OCI-LY7 (cell line): ENCODE measurements at regions not wholly inside any gene's neighbourhood (a gene's known extent, or its start where the extent isn't known, plus 50 kb on each side); places are given as distances from the start of the nearest gene placed in this dataset.

ENCODE experiments used
- BruUV-seq: library from RNA; stranded (reverse); fragments of 400-500 nt; replicated peaks from 2 replicates; lab custom pipeline; 2021; lab: Mats Ljungman, UMichigan
- CTCF ChIA-PET: fragments of 300-600 bp; sonication (Branson Sonifier 250); formaldehyde crosslinking; loops from one replicate; lab custom pipeline; 2022; ENCODE audit warnings: antibody characterized with exemption; ENCODE audit not compliant: unreplicated experiment; lab: Charles Lee
- POLR2A ChIA-PET: fragments of 300-600 bp; sonication (Branson Sonifier 250); formaldehyde crosslinking; loops from one replicate; lab custom pipeline; 2022; ENCODE audit warnings: antibody characterized with exemption; lab: Charles Lee
- DNase-seq: peaks from one replicate; pipeline ENCODE4 v3.0.0-alpha.2; 2015; ENCODE audit warnings: low spot score
- H2AFZ ChIP-seq: fragments of 200-600 bp; sonication (generic), shearing (Covaris generic); 2 replicates; pipeline ENCODE4 v1.6.1; 2014; ENCODE audit warnings: mild to moderate bottlenecking, antibody characterized with exemption, low read length, moderate library complexity
- H3K27ac ChIP-seq: fragments of 200-600 bp; sonication (generic); 2 replicates; pipeline ENCODE4 v1.5.1; 2014; ENCODE audit warnings: mixed run types, low read depth, mild to moderate bottlenecking, moderate library complexity, low read length, inconsistent platforms; ENCODE audit not compliant: poor library complexity, severe bottlenecking
- H3K36me3 ChIP-seq: fragments of 200-600 bp; sonication (generic); 2 replicates; pipeline ENCODE4 v1.6.1; 2014; ENCODE audit warnings: mild to moderate bottlenecking, antibody characterized with exemption, low read length, moderate library complexity, mixed read lengths; ENCODE audit not compliant: insufficient read depth
- H3K4me1 ChIP-seq: fragments of 200-600 bp; sonication (generic); 2 replicates; pipeline ENCODE4 v1.5.1; 2014; ENCODE audit warnings: mild to moderate bottlenecking, low read length; ENCODE audit not compliant: insufficient read depth, poor library complexity, severe bottlenecking
- H3K4me2 ChIP-seq: fragments of 200-600 bp; sonication (generic); 2 replicates; pipeline ENCODE4 v1.6.1; 2014; ENCODE audit warnings: mild to moderate bottlenecking, low read length
- H3K4me3 ChIP-seq: fragments of 200-600 bp; sonication (generic); 2 replicates; pipeline ENCODE4 v1.5.1; 2014; ENCODE audit warnings: mild to moderate bottlenecking, low read depth, low read length; ENCODE audit not compliant: poor library complexity, severe bottlenecking
- H3K79me2 ChIP-seq: fragments of 200-600 bp; sonication (generic); 2 replicates; pipeline ENCODE4 v1.6.1; 2016; ENCODE audit warnings: low read depth, mild to moderate bottlenecking, low read length, moderate library complexity, mixed read lengths; ENCODE audit not compliant: insufficient read depth
- H3K9me2 ChIP-seq: fragments of 200-600 bp; sonication (generic); 2 replicates; pipeline ENCODE4 v1.6.1; 2016; ENCODE audit warnings: mild to moderate bottlenecking, low read length, mixed read lengths; ENCODE audit not compliant: insufficient read depth
- H3K9me3 ChIP-seq: fragments of 200-600 bp; sonication (generic); 2 replicates; pipeline ENCODE4 v1.6.1; 2014; ENCODE audit warnings: mild to moderate bottlenecking, mixed run types, low read length, mixed read lengths
- H4K20me1 ChIP-seq: fragments of 200-600 bp; sonication (generic); 2 replicates; pipeline ENCODE4 v1.6.1; 2014; ENCODE audit warnings: mild to moderate bottlenecking, antibody characterized with exemption, low read length, moderate library complexity, mixed read lengths; ENCODE audit not compliant: insufficient read depth
- CTCF ChIP-seq: fragments of 200-600 bp; sonication (generic); conservative IDR thresholded peaks from 2 replicates; pipeline ENCODE4 v1.5.1; 2014; ENCODE audit warnings: mild to moderate bottlenecking, antibody characterized with exemption, low read length, moderate library complexity, mixed read lengths
- EZH2phosphoT487 ChIP-seq: fragments of 200-600 bp; sonication (generic); IDR thresholded peaks from 2 replicates; pipeline ENCODE4 v1.6.1; 2018; ENCODE audit warnings: low read depth, borderline replicate concordance, mild to moderate bottlenecking, mixed run types, antibody characterized with exemption, low read length, moderate library complexity, mixed read lengths
- intact Hi-C: fragments of 100-400 bp; cut with micrococcal nuclease; formaldehyde crosslinking; loops from one replicate; pipeline ENCODE4 v1.10.0; 2022; ENCODE audit not compliant: unreplicated experiment

GRCh38 chr6:54624779-54625178 is 221.8 kb upstream of the FAM83B start:
- Histone ChIP-seq H3K79me2 (no peaks in the 10 kb centered on the region), H3K4me3 (no peak overlapping the region), H3K27ac (no peak overlapping the region), H3K36me3 (no peaks in the 10 kb centered on the region), H3K9me3 (no peaks in the 10 kb centered on the region), H3K9me2 (no peaks in the 10 kb centered on the region), H4K20me1 (no peaks in the 10 kb centered on the region), H3K4me2 (no peak overlapping the region), H3K4me1 (no peaks in the 10 kb centered on the region), H2AFZ (no peak overlapping the region)
- ChIA-PET CTCF (no interaction called here), POLR2A (no interaction called here)
- DNase-seq = no peak
- TF ChIP-seq CTCF = no peak
- TF ChIP-seq EZH2phosphoT487 = no peak
- intact Hi-C loops = no loop called here
- BruUV-seq = no TSS peak

GRCh38 chr6:54629131-54629530 is 217.4 kb upstream of the FAM83B start:
- Histone ChIP-seq H3K4me3 (no peak overlapping the region), H3K9me2 (no peaks in the 10 kb centered on the region), H2AFZ (no peak overlapping the region), H3K27ac (no peak overlapping the region), H3K79me2 (no peaks in the 10 kb centered on the region), H4K20me1 (no peaks in the 10 kb centered on the region), H3K4me1 (no peaks in the 10 kb centered on the region), H3K36me3 (no peaks in the 10 kb centered on the region), H3K9me3 (no peaks in the 10 kb centered on the region), H3K4me2 (no peak overlapping the region)
- CTCF ChIA-PET = no interaction called here
- TF ChIP-seq CTCF (no peak), EZH2phosphoT487 (no peak)
- no peak for DNase-seq
- POLR2A ChIA-PET = interaction anchor here (0.8 to 1.5 kb wide), 2 partner anchors 12 kb away, joined by 3 read pairs; no protein-coding TSS in a partner anchor
- intact Hi-C loops = no loop called here
- BruUV-seq = no TSS peak

- Histone ChIP-seq H3K79me2 (no peaks in the 10 kb centered on the region), H4K20me1 (no peaks in the 10 kb centered on the region), H2AFZ (no peak overlapping the region), H3K4me1 (no peaks in the 10 kb centered on the region), H3K27ac (no peak overlapping the region), H3K36me3 (no peaks in the 10 kb centered on the region), H3K4me2 (no peak overlapping the region), H3K9me2 (no peaks in the 10 kb centered on the region), H3K4me3 (no peak overlapping the region), H3K9me3 (no peaks in the 10 kb centered on the region)
- ChIA-PET CTCF (no interaction called here), POLR2A (no interaction called here)
- TF ChIP-seq CTCF (no peak), EZH2phosphoT487 (no peak)
- intact Hi-C loops = no loop called here
- DNase-seq = no peak
- BruUV-seq = no TSS peak
Measured at GRCh38 chr6:54632984-54633565, 213.5 kb upstream of the FAM83B start.
